Coronary artery (tissue), 2 donors: ENCODE measurements at regions not wholly inside any gene's neighbourhood (a gene's known extent, or its start where the extent isn't known, plus 50 kb on each side); places are given as distances from the start of the nearest gene placed in this dataset.

Experiments
- DNase-seq: peaks from one replicate; pipeline ENCODE4 v3.0.0-alpha.2; 2017; ENCODE audit warnings: low spot score
- H3K27ac ChIP-seq, 2 donors: fragments of 200-600 bp; sonication (generic); one replicate each; pipeline ENCODE4 v1.5.1; 2016 to 2019
- H3K4me3 ChIP-seq: fragments of 200-600 bp; sonication (generic); 2 replicates; pipeline ENCODE4 v1.5.1; 2016; ENCODE audit warnings: mild to moderate bottlenecking, moderate library complexity
- TF ChIP-seq, protein P1 (sequence below): fragments of 200-600 bp; sonication (generic); IDR thresholded peaks from one replicate; pipeline ENCODE4 v1.5.1; 2019; ENCODE audit warnings: antibody characterized with exemption

DNA sequence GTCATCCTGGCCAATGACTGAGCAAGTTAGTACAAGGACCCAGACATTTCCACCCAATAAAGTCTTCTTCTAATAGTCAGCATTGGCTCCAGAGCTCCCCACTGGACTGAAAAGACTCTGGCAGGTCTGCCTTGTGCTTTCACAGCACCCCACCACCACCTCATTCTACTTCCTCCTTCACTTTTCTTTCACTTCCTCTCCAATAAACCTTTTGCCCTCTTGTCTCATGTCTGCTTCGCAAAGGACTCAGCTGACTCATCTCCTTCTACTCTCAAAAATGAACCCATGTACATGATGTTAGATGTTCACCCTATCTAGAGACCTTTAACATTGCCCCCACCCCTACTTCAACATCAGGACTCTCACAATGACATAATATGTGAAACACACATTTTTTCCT, 181.0 kb upstream of the PPP2R3A start:
- TF ChIP-seq, protein P1, sequence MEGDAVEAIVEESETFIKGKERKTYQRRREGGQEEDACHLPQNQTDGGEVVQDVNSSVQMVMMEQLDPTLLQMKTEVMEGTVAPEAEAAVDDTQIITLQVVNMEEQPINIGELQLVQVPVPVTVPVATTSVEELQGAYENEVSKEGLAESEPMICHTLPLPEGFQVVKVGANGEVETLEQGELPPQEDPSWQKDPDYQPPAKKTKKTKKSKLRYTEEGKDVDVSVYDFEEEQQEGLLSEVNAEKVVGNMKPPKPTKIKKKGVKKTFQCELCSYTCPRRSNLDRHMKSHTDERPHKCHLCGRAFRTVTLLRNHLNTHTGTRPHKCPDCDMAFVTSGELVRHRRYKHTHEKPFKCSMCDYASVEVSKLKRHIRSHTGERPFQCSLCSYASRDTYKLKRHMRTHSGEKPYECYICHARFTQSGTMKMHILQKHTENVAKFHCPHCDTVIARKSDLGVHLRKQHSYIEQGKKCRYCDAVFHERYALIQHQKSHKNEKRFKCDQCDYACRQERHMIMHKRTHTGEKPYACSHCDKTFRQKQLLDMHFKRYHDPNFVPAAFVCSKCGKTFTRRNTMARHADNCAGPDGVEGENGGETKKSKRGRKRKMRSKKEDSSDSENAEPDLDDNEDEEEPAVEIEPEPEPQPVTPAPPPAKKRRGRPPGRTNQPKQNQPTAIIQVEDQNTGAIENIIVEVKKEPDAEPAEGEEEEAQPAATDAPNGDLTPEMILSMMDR, result no peak

DNA sequence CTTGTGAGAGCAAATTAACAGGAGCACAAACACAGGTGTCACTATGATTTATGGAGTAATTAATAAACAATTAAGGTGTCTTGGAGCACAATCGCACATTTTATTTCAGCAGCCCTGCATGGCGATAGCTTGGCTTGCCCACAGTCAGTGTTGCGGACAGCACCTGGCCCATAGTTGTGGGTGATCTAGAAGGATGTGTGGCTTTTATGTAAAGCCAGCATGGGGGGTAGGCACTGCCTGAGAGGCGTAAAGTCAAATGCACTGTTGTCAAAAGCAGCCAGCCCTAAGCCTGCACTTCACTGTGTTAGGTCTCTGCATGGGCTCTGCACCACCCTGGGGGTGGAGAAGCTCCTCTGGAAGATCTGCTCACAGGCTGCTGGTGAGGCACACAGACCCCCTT, 177.4 kb upstream of the PPP2R3A start:
- H3K4me3 ChIP-seq, result no peak overlapping the region
- TF ChIP-seq, protein P1, result no peak
- no peak for DNase-seq
- no peak overlapping the region for H3K27ac ChIP-seq

More for the DNA sequence above, 181.0 kb upstream of the PPP2R3A start:
- Histone ChIP-seq H3K4me3 (no peak overlapping the region), H3K27ac (no peak overlapping the region)
- DNase-seq, result no peak

DNA sequence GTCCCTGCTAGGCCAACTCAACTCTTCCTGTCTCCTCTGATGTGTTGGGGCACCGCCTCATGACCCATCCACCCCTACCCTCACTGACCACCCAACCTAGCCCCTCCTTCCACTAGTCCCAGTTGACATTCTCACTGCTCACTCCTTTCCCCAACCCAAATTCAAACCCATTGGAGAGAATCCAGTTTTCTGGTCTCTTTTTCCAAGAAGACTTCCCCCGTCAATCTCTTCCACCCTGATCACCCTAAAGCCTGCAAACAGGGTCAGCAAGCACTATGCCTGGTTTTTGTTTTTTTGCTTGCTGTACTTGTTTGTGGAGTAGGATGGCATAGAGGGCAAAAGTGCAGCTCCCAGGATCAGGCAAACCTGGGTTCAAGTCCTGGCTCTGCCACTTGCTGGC, 176.6 kb upstream of the PPP2R3A start:
- no peak overlapping the region for H3K4me3 ChIP-seq
- H3K27ac ChIP-seq, result no peak overlapping the region
- no peak for DNase-seq
- TF ChIP-seq, protein P1, result no peak

DNA sequence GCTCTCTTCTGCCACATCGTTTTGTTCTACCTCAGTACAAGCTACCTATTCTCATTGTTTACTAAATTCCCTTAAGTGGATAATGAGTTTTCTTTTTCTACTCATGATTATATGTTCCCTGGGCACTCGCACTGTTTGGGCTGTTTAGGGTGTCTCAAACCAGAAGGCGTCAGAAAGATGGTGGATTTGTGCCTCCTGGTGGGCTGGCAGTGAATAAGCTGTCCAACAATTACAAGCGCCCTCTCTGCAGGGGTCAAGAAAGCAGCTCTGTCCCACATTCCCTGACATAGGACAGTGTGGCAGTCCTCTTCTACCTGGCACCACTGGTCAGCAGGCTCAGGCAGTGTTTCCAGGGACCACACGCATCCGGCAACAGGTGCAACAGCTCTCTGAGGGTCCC, 173.4 kb upstream of the PPP2R3A start:
- Histone ChIP-seq H3K4me3 (no peak overlapping the region), H3K27ac (no peak overlapping the region)
- DNase-seq, result no peak
- TF ChIP-seq, protein P1, result no peak

DNA sequence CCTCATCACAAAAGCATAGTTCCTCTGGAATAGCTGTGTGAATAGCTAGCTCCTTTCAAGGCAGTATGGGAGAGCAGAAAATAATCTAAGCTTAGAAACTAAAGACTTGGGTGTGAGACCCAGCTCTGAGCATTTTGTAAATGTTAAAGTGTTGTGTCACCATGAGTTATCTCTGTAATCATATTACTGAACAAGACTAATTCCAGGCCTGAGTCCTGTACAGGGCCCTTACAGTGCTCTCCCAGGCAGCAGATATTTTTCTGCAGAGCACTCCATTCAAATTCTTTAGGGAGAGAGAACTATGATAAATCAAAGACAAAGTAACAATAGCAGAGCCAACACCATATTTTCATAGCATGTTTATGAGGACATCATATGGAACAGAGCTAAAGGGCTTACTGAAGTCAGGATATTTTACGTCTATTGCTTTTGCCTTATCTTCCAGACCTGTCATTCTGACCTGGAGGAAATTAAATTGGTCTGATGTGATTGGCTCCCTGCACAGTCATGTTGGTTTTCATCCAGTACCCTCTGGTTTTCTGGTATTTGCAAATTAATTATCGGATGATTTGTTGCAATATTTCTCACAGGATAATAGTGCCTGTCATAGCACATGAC, 172.6 kb upstream of the PPP2R3A start:
- no peak for DNase-seq
- TF ChIP-seq, protein P1, result no peak
- no peak overlapping the region for H3K27ac ChIP-seq
- no peak overlapping the region for H3K4me3 ChIP-seq

DNA sequence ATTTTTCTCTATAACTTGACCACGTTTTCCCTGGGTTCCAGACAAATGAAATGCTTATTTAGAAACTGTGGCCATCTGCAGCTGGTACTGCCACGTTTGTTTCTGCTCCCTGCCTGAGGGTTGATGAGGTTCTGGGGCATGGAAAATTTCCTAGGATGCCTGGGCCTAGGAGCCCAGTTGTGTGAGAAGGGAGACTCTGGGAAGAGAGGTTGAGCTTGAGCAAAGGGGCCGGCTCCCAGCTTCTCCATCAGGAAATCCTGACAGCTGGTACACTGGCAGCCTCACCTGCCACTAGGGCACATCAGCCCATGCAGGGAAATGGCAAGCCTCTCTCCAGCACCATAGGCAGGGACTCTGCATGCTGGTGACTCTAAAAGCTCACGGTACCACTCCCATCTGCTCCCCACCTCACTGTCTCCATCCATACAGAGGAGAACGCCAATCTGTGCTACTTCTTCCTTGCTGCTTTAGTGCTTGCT, 165.4 kb upstream of the PPP2R3A start:
- DNase-seq, result peak; percentile 50

DNA sequence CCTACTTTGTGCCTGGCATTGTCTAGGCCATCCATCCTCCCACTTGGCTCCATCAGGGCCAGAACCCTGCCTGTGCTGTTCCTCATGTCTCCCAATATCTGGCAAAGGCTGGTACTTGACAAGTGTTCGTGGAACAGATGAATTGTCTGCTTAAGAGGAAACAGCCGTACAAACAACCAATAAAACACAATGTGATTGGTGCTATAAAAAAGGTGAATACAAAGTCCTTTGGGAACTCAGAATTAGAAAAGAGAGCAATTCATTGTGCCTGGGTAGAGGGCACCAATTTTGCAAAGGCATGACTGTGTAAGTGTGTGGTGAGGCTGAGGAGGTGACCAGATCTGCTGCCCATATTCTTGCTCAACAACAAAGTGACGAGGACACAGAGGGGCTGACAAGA, 164.5 kb upstream of the PPP2R3A start:
- no peak overlapping the region for H3K27ac ChIP-seq
- TF ChIP-seq, protein P1, result no peak
- no peak overlapping the region for H3K4me3 ChIP-seq
- DNase-seq, result no peak

More for the DNA sequence above, 165.4 kb upstream of the PPP2R3A start:
- Histone ChIP-seq H3K4me3 (no peak overlapping the region), H3K27ac (no peak overlapping the region)
- TF ChIP-seq, protein P1, result no peak
